ENCODE measurements at regions not wholly inside any gene's neighbourhood (a gene's known extent, or its start where the extent isn't known, plus 50 kb on each side); places are given as distances from the start of the nearest gene placed in this dataset.

DNA sequence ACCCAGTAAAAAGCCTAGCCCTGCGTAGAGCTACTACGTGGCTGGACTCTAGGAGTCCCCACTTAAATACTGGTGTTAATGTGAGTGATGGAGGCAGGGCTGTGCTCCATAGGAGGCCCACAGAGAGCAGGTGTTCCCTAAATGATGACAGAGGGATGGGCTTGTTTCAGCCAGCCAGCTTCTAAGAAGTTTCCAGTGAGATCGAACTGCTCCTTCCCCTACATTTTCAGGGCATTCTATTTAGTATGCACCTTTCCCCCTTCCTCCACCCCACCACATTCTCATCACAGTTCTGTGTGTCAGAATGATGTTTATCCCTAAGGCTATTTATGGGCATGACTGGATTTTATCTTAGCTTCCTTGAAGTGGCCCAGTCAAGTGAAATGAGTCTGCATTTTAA lies 213.0 kb downstream of the TRIB2 start:
- DNase-seq (ENCODE audit: low read depth, low spot score), result no peak

GRCh38 chr2:12930391-12930790 lies 213.7 kb downstream of the TRIB2 start:
- no peak for DNase-seq (ENCODE audit: low read depth, low spot score)

DNA sequence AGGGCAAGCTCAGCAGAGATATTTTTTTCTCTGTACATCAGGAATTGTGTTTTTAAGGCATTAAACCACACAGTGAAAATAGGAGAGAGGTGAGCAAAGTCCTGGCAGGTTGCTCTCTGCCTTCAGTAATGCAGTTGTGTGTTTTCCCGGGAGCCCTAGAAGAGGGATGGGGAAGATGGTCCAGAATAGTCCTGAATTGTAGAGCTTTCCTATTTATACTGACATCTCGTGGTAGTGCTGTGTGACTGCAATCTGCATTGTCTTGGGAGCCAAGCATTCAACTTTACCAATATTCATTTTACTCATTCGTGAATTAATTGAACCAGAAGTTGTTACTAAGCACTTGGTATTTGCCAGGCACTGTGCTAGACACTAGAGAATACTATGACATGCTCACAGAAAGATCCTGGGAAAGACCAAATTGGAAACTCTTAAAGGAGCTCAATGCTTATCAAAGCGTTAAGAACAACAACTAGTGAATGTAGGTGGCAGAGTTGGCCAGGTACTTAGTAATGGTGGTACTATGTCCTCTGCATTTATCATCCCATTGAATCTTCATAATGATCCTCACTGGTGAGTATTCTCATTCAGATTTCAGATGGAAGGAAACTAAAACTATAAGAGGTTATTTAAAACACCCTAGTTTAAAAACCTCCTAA lies 214.6 kb downstream of the TRIB2 start:
- DNase-seq (ENCODE audit: low read depth, low spot score), result peak; percentile 71

- no peak for DNase-seq (ENCODE audit: low read depth, low spot score)
Measured at GRCh38 chr2:12932192-12932591, 215.5 kb downstream of the TRIB2 start.

GRCh38 chr2:12934146-12934756 lies 217.5 kb downstream of the TRIB2 start:
- DNase-seq (ENCODE audit: low read depth, low spot score), result no peak

DNA sequence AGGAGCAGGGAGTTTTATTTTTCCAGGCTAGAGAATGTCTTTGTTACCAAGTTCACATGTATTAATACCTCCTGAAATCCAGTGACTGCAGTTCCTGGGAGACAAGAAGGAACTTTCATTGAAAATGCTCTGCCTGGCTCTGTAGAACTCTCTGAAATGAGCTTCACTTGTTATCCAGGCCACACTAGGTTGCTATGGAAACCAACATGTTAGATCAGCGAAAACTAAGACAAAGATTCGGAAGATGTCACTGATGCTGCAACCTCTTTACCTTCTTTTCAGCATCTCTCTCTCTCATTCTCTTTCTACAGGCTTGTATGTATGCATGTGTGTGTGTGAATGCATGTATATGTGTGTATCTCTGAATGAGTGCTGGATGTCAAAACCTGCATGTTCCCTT lies 218.5 kb downstream of the TRIB2 start:
- peak; percentile 39 for DNase-seq (ENCODE audit: low read depth, low spot score)

- peak; percentile 77 for DNase-seq (ENCODE audit: low read depth, low spot score)
Measured at GRCh38 chr2:12935796-12936195, 219.1 kb downstream of the TRIB2 start.

DNA sequence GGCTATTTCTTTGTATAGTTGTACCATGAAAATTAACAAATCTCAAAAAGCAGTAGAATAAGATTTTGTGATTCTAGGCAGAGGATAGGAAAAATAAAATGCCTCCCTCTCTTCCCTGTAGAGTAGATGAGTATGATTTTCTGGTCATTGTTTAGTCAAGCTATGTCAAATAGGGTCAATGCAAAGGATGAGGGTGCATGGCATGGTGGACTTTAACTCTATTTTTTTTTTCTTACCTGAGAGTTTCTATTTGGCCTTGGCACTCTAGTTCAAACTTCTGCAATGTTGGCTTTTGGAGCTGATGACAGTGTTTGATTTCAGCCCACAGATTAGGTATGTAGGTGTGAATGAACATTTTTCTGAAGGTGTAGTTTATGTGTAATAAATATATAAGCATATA lies 224.5 kb downstream of the TRIB2 start:
- DNase-seq (ENCODE audit: low read depth, low spot score), result no peak

GRCh38 chr2:12948231-12948960 lies 231.7 kb downstream of the TRIB2 start:
- DNase-seq (ENCODE audit: low read depth, low spot score), result no peak

- DNase-seq (ENCODE audit: low read depth, low spot score), result no peak
Measured at GRCh38 chr2:12948961-12949353, 232.2 kb downstream of the TRIB2 start.

GRCh38 chr2:12949406-12949805 lies 232.7 kb downstream of the TRIB2 start:
- no peak for DNase-seq (ENCODE audit: low read depth, low spot score)

GRCh38 chr2:12950174-12950573 lies 233.4 kb downstream of the TRIB2 start:
- no peak for DNase-seq (ENCODE audit: low read depth, low spot score)

GRCh38 chr2:12950957-12951656 lies 234.4 kb downstream of the TRIB2 start:
- DNase-seq (ENCODE audit: low read depth, low spot score), result peak; percentile 65

GRCh38 chr2:12951657-12951973 lies 234.9 kb downstream of the TRIB2 start:
- DNase-seq (ENCODE audit: low read depth, low spot score), result no peak

- no peak for DNase-seq (ENCODE audit: low read depth, low spot score)
Measured at GRCh38 chr2:12953596-12953995, 236.9 kb downstream of the TRIB2 start.

- no peak for DNase-seq (ENCODE audit: low read depth, low spot score)
Measured at GRCh38 chr2:12955864-12956263, 239.1 kb downstream of the TRIB2 start.

DNA sequence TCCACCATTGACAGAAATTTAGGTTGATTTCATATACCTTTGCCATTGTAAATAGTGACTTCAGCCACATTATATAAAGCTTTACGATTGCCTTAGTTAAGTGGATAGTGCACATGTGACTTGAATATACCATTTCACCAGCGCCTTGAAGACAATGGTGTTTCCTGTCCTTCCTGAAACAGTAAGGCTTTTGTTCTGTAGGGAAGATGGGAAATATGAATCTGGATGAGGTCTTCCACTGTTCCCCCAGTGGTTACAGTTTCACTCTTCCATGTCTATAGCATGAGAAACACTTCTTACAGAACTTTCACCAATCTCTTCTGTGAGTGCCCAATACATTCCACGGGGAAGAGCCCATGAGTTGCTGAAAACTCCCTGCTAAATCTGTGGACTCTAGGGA lies 240.5 kb downstream of the TRIB2 start:
- DNase-seq (ENCODE audit: low read depth, low spot score), result no peak

DNA sequence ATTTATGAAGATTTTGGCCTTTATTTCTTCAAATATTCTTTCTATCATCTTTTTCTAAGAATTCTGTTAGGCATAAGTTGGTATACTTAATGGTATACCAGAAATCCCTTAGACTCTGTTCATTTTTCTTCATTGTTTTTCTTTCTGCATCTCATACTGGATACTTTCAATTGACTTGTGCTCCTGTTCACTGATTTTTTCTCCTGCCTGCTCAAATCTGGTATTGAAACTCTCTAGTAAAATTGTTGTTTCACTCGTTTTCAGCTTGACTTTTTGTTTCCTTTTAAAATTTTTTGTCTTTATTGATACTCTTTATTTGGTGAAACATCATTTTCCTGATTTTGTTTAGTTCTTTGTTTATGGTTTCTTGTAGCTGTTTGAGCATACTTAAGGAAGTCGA lies 243.2 kb downstream of the TRIB2 start:
- no peak for DNase-seq (ENCODE audit: low read depth, low spot score)

DNA sequence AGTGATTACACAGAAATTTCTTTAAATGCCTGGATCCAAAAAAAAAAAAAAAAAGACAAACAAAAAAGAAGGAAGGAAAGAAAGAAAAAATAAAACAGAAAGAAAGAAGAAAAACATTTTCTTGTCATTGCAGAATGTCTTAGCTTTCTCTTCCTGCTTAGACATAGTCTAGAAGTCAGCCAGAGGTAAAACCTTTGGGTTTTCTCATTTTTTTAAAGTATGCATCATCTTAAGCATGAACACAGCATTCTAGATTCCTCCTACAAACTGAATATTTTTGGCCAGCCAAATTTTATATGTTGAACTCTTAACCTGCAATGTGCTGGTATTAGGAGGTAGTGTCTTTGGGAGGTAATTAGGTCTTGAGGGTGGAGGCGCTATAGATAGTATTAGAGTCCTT lies 243.9 kb downstream of the TRIB2 start:
- no peak for DNase-seq (ENCODE audit: low read depth, low spot score)

GRCh38 chr2:12964904-12965539 lies 248.3 kb downstream of the TRIB2 start:
- DNase-seq (ENCODE audit: low read depth, low spot score), result no peak

DNA sequence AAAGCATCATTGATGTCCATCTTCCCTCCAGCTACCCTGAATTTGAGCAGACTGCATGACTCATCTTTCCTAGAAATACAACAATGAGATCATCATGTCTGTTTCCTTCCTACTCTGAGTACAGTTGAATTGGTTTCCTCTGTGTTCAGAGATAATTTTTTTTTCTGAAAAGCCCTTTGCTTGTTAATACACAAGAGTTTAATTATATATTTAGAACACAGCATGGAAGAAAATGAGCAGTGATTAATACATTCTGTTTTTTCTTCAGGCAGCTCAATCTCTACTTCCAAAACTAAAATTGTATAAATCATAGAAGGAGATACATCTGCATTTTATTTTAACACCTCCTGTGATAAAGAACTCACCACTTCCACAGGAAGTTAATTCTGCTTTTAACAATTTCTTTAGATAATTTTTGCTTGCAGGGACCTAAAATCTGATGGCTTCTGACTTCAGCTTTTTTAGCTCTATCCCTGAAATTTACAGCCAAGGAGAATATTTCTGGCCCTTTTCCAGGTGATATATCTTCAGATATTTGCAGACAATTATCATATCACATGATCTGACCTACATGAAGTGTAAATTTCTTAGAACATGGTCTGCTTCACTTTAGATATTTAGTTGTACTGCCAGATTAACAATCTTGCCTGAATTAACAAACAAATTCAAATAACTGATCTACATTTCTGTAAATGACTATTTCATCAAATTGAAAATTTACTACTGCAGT lies 249.0 kb downstream of the TRIB2 start:
- peak; percentile 54 for DNase-seq (ENCODE audit: low read depth, low spot score)

All from astrocyte of the hippocampus (primary cell).